ENCODE measurements at regions not wholly inside any gene's neighbourhood (a gene's known extent, or its start where the extent isn't known, plus 50 kb on each side); places are given as distances from the start of the nearest gene placed in this dataset.

GRCh38 chr15:35693286-35693685, 147.3 kb upstream of the DPH6 start:
- TF ChIP-seq CTCF (IDR thresholded peaks at IDR 0.05) = no peak
- no peak for TF ChIP-seq ZFX (IDR thresholded peaks at IDR 0.05; ENCODE audit: borderline replicate concordance)

Data from 22Rv1 (cell line).